ACC112 (cell line): ENCODE measurements at regions not wholly inside any gene's neighbourhood (a gene's known extent, or its start where the extent isn't known, plus 50 kb on each side); places are given as distances from the start of the nearest gene placed in this dataset.
"Not testable (repeated sequence)": the region's sequence is repeated elsewhere in the genome, so short reads cannot be mapped to it uniquely, and the experiment has no call there.

Source experiments
- H2AFZ ChIP-seq: fragments of 200-600 bp; sonication (generic); one replicate; pipeline ENCODE4 v1.6.0; 2017; ENCODE audit warnings: antibody characterized with exemption, low read length; ENCODE audit not compliant: unreplicated experiment
- H3K27ac ChIP-seq: fragments of 200-600 bp; sonication (generic); 2 replicates; pipeline ENCODE4 v1.5.1; 2014; ENCODE audit warnings: low read depth, mild to moderate bottlenecking, antibody characterized with exemption, low read length, moderate library complexity
- H3K27me3 ChIP-seq: fragments of 200-600 bp; sonication (generic); 2 replicates; pipeline ENCODE4 v1.6.1; 2014; ENCODE audit warnings: mild to moderate bottlenecking, antibody characterized with exemption, low read length, moderate library complexity, mixed read lengths; ENCODE audit not compliant: insufficient read depth
- H3K36me3 ChIP-seq: fragments of 200-600 bp; sonication (generic); 2 replicates; pipeline ENCODE4 v1.6.1; 2016; ENCODE audit warnings: mild to moderate bottlenecking, antibody characterized with exemption, low read length, moderate library complexity, mixed read lengths; ENCODE audit not compliant: insufficient read depth
- H3K4me1 ChIP-seq: fragments of 200-600 bp; sonication (generic); one replicate; pipeline ENCODE4 v1.6.1; 2016; ENCODE audit warnings: low read length, mixed read lengths; ENCODE audit not compliant: insufficient read depth, unreplicated experiment, control insufficient read depth
- H3K4me3 ChIP-seq: fragments of 200-600 bp; sonication (generic); 2 replicates; pipeline ENCODE4 v1.5.1; 2014; ENCODE audit warnings: mild to moderate bottlenecking, low read depth, low read length
- H3K79me2 ChIP-seq: fragments of 200-600 bp; sonication (generic); one replicate; pipeline ENCODE4 v1.6.0; 2016; ENCODE audit warnings: low read length; ENCODE audit not compliant: control insufficient read depth, unreplicated experiment, insufficient read depth

GRCh38 chr5:42950116-42950455 lies 90.0 kb downstream of the ANXA2R start:
- Histone ChIP-seq H3K27ac (peak overlapping the region; percentile 94), H3K4me3 (peak overlapping the region; percentile 61), H3K27me3 (no peaks in the 10 kb centered on the region), H3K36me3 (no peaks in the 10 kb centered on the region), H3K4me1 (peaks cover 15% of the 10 kb centered on the region), H2AFZ (peak overlapping the region; percentile 32), H3K79me2 (no peaks in the 10 kb centered on the region)

- Histone ChIP-seq H3K4me3 (peak overlapping the region; percentile 46), H3K27me3 (no peaks in the 10 kb centered on the region), H3K36me3 (no peaks in the 10 kb centered on the region), H3K79me2 (no peaks in the 10 kb centered on the region), H3K4me1 (peaks cover 15% of the 10 kb centered on the region), H2AFZ (peak overlapping the region; percentile 87), H3K27ac (peak overlapping the region; percentile 94)
These were observed 90.6 kb downstream of the ANXA2R start for GRCh38 chr5:42949348-42950115.

GRCh38 chr5:42948961-42949347 lies 91.2 kb downstream of the ANXA2R start:
- H3K36me3 ChIP-seq: no peaks in the 10 kb centered on the region
- H3K4me3 ChIP-seq: peak overlapping the region; percentile 46
- H3K79me2 ChIP-seq: no peaks in the 10 kb centered on the region
- peak overlapping the region; percentile 94 for H3K27ac ChIP-seq
- peak overlapping the region; percentile 87 for H2AFZ ChIP-seq
- no peaks in the 10 kb centered on the region for H3K27me3 ChIP-seq
- H3K4me1 ChIP-seq: peaks cover 15% of the 10 kb centered on the region

DNA sequence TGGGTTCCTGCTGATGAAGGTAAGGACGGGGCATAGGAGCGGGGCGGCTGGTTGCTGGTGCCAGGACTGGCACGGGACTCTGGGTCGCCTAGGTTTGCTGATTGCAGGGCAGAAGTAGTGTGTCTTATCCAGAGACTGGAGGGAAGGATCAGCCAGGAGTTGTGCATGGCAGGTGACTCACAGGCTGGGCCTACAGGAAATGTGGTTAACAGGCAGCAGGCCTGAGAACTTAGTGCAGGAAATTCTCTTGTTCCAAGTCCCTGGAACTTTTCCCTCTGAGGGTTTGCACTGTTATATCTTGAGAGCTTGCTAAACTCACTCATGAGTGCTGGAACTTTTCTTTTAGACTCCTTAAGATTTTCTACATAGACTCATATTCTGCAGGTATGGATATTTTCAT lies 95.1 kb downstream of the ANXA2R start:
- H3K27me3 ChIP-seq: no peaks in the 10 kb centered on the region
- H3K27ac ChIP-seq: peak overlapping the region; percentile 37
- no peak overlapping the region for H2AFZ ChIP-seq
- no peaks in the 10 kb centered on the region for H3K79me2 ChIP-seq
- no peaks in the 10 kb centered on the region for H3K36me3 ChIP-seq
- H3K4me1 ChIP-seq: peaks cover 16% of the 10 kb centered on the region
- no peak overlapping the region for H3K4me3 ChIP-seq

GRCh38 chr5:42943931-42944631 lies 96.0 kb downstream of the ANXA2R start:
- Histone ChIP-seq H3K79me2 (no peaks in the 10 kb centered on the region), H3K27me3 (no peaks in the 10 kb centered on the region), H3K4me1 (peaks cover 8% of the 10 kb centered on the region), H3K36me3 (no peaks in the 10 kb centered on the region), H3K27ac (no peak overlapping the region), H2AFZ (peak overlapping the region; percentile 17), H3K4me3 (no peak overlapping the region)

GRCh38 chr5:42940853-42941252 lies 99.3 kb downstream of the ANXA2R start:
- H3K4me1 ChIP-seq: peaks cover 8% of the 10 kb centered on the region
- H3K27me3 ChIP-seq: no peaks in the 10 kb centered on the region
- H3K79me2 ChIP-seq: no peaks in the 10 kb centered on the region
- no peaks in the 10 kb centered on the region for H3K36me3 ChIP-seq
- no peak overlapping the region for H2AFZ ChIP-seq
- H3K4me3 ChIP-seq: no peak overlapping the region
- H3K27ac ChIP-seq: no peak overlapping the region

DNA sequence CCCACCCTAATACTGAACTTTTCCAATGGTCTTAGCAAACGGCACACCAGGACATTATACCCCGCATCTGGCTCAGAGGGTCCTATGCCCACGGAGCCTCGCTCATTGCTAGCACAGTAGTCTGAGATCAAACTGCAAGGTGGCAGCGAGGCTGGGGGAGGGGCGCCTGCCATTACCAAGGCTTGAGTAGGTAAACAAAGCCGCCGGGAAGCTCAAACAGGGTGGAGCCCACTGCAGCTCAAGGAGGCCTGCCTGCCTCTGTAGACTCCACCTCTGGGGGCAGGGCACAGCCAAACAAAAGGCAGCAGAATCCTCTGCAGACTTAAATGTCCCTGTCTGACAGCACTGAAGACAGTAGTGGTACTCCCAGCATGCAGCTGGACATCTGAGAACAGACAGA lies 108.1 kb downstream of the ANXA2R start:
- H3K36me3 ChIP-seq, H3K27me3 ChIP-seq, H3K27ac ChIP-seq, H3K4me1 ChIP-seq, H2AFZ ChIP-seq, H3K79me2 ChIP-seq, H3K4me3 ChIP-seq: not testable (repeated sequence)

- H3K4me1 ChIP-seq, H3K36me3 ChIP-seq, H3K27ac ChIP-seq, H3K27me3 ChIP-seq, H2AFZ ChIP-seq, H3K79me2 ChIP-seq, H3K4me3 ChIP-seq: not testable (repeated sequence)
These were observed 108.7 kb downstream of the ANXA2R start for GRCh38 chr5:42931451-42931850.

GRCh38 chr5:42930934-42931333 lies 109.2 kb downstream of the ANXA2R start:
- Histone ChIP-seq H3K79me2 (no peaks in the 10 kb centered on the region), H3K4me1 (peaks cover 6% of the 10 kb centered on the region), H3K36me3 (no peaks in the 10 kb centered on the region), H3K4me3 (no peak overlapping the region), H3K27me3 (0 out of 2 replicates have a peak, but pooled peaks cover under 1% of the 10 kb centered on the region), H2AFZ (no peak overlapping the region), H3K27ac (no peak overlapping the region)

- H3K79me2 ChIP-seq: no peaks in the 10 kb centered on the region
- H2AFZ ChIP-seq: peak overlapping the region; percentile 47
- H3K4me3 ChIP-seq: no peak overlapping the region
- no peak overlapping the region for H3K27ac ChIP-seq
- peaks cover 6% of the 10 kb centered on the region for H3K4me1 ChIP-seq
- H3K36me3 ChIP-seq: no peaks in the 10 kb centered on the region
- 0 out of 2 replicates have a peak, but pooled peaks cover 4% of the 10 kb centered on the region for H3K27me3 ChIP-seq
These were observed 110.2 kb downstream of the ANXA2R start for GRCh38 chr5:42929871-42930270.

- no peak overlapping the region for H3K4me3 ChIP-seq
- H2AFZ ChIP-seq: no peak overlapping the region
- H3K4me1 ChIP-seq: peaks cover 6% of the 10 kb centered on the region
These were observed 112.4 kb downstream of the ANXA2R start for GRCh38 chr5:42927730-42928129.

More at GRCh38 chr5:42927730-42928129, 112.4 kb downstream of the ANXA2R start:
- H3K79me2 ChIP-seq: no peaks in the 10 kb centered on the region
- no peak overlapping the region for H3K27ac ChIP-seq
- H3K27me3 ChIP-seq: 0 out of 2 replicates have a peak, but pooled peaks cover 4% of the 10 kb centered on the region
- no peaks in the 10 kb centered on the region for H3K36me3 ChIP-seq
